Neural cell (in vitro differentiated cells): ENCODE measurements at regions not wholly inside any gene's neighbourhood (a gene's known extent, or its start where the extent isn't known, plus 50 kb on each side); places are given as distances from the start of the nearest gene placed in this dataset.

Experiments used
- EZH2 ChIP-seq: fragments of 200-600, 300-800 bp; shearing (Covaris generic), sonication (generic); IDR thresholded peaks from 2 replicates; pipeline ENCODE4 v1.6.1; 2014; ENCODE audit warnings: antibody characterized with exemption, low read length, borderline replicate concordance, mild to moderate bottlenecking; ENCODE audit not compliant: insufficient read depth, poor library complexity, severe bottlenecking
- MXI1 ChIP-seq: fragments of 450-650 bp; conservative IDR thresholded peaks from 2 replicates; pipeline ENCODE4 v1.6.1; 2014; ENCODE audit warnings: antibody characterized with exemption, mild to moderate bottlenecking; ENCODE audit not compliant: poor library complexity, severe bottlenecking
- POLR2AphosphoS5 ChIP-seq: IDR thresholded peaks from 2 replicates; pipeline ENCODE4 v1.6.1; 2012
- SMC3 ChIP-seq: fragments of 450-650 bp; conservative IDR thresholded peaks from 2 replicates; pipeline ENCODE4 v1.6.1; 2014; ENCODE audit warnings: antibody characterized with exemption, mild to moderate bottlenecking, moderate library complexity; ENCODE audit not compliant: poor library complexity
- TF ChIP-seq, protein P1 (sequence below): fragments of 450-650 bp; IDR thresholded peaks from 2 replicates; pipeline ENCODE4 v1.5.1; 2014; ENCODE audit warnings: antibody characterized with exemption, mild to moderate bottlenecking, moderate library complexity; ENCODE audit not compliant: poor library complexity, severe bottlenecking

DNA sequence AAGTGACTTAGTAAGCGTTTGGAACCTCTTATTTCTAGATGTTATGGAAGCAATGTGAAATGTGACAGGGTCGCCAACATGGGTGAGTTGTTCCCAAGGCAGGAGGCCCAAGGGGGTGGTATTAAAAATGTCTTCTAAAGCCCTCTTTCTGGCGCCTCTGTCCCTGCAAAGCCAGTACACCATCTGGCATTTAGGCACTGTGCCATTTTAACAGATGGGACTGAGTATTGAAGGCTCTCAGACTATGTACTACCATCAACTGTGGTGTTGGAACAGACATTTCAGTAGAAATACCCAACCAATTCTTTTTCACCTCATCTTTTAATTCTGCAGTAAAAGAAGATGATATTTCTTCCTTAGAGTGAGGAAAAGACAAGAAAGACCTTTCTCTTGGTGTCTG, 384.5 kb upstream of the MMADHC start:
- TF ChIP-seq POLR2AphosphoS5 (no peak), SMC3 (no peak), EZH2 (no peak), MXI1 (no peak)
- TF ChIP-seq, protein P1, sequence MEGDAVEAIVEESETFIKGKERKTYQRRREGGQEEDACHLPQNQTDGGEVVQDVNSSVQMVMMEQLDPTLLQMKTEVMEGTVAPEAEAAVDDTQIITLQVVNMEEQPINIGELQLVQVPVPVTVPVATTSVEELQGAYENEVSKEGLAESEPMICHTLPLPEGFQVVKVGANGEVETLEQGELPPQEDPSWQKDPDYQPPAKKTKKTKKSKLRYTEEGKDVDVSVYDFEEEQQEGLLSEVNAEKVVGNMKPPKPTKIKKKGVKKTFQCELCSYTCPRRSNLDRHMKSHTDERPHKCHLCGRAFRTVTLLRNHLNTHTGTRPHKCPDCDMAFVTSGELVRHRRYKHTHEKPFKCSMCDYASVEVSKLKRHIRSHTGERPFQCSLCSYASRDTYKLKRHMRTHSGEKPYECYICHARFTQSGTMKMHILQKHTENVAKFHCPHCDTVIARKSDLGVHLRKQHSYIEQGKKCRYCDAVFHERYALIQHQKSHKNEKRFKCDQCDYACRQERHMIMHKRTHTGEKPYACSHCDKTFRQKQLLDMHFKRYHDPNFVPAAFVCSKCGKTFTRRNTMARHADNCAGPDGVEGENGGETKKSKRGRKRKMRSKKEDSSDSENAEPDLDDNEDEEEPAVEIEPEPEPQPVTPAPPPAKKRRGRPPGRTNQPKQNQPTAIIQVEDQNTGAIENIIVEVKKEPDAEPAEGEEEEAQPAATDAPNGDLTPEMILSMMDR = no peak
